IMR-90 (cell line): ENCODE measurements at regions not wholly inside any gene's neighbourhood (a gene's known extent, or its start where the extent isn't known, plus 50 kb on each side); places are given as distances from the start of the nearest gene placed in this dataset.

Experiments used
- CEBPB ChIP-seq: IDR thresholded peaks from 2 replicates; pipeline ENCODE4 v1.6.1; 2012; ENCODE audit warnings: low read depth, low read length, improper control_type of control experiment
- CTCF ChIP-seq: conservative IDR thresholded peaks from 2 replicates; pipeline ENCODE4 v1.5.1; 2012; ENCODE audit warnings: mild to moderate bottlenecking, low read depth, low read length, improper control_type of control experiment
- MAFK ChIP-seq: IDR thresholded peaks from 2 replicates; pipeline ENCODE4 v1.6.1; 2012; ENCODE audit warnings: low read depth, low read length, improper control_type of control experiment
- RCOR1 ChIP-seq: IDR thresholded peaks from 2 replicates; pipeline ENCODE4 v1.6.1; 2012; ENCODE audit warnings: mild to moderate bottlenecking, low read length, improper control_type of control experiment; ENCODE audit not compliant: insufficient replicate concordance
- SMC3 ChIP-seq: fragments of 150-350 bp; IDR thresholded peaks from 2 replicates; pipeline ENCODE4 v1.6.1; 2016; ENCODE audit warnings: low read depth, mild to moderate bottlenecking, antibody characterized with exemption, low read length, moderate library complexity

GRCh38 chr20:39298571-39299506, 336.7 kb downstream of the DHX35 start:
- no peak for TF ChIP-seq CTCF
- no peak for TF ChIP-seq SMC3
- no peak for TF ChIP-seq CEBPB
- no peak for TF ChIP-seq MAFK
- TF ChIP-seq RCOR1: no peak
